Left lung (tissue), 4 donors: ENCODE measurements at regions not wholly inside any gene's neighbourhood (a gene's known extent, or its start where the extent isn't known, plus 50 kb on each side); places are given as distances from the start of the nearest gene placed in this dataset.

Experiments used
- ATAC-seq: fragments of 200-7000 bp; cut with Tn5 transposase; one replicate; pipeline ENCODE4 v1.9.1; 2020; ENCODE audit warnings: moderate library complexity
- DNase-seq, 4 donors: peaks; one replicate each; pipeline ENCODE4 v3.0.0-alpha.2; 2013 to 2020
- H3K27ac ChIP-seq, 2 donors: fragments of 200-600 bp; sonication (generic) in 1 of 2; one replicate each; pipeline versions ENCODE4 v1.5.0 to v1.8.0; 2020 to 2021
- H3K27me3 ChIP-seq, 2 donors: fragments of 200-600 bp; sonication (generic) in 1 of 2; one replicate each; pipeline versions ENCODE4 v1.5.0 to v1.8.0; 2020 to 2021
- H3K36me3 ChIP-seq, 2 donors: fragments of 200-600 bp; sonication (generic) in 1 of 2; one replicate each; pipeline versions ENCODE4 v1.5.0 to v1.8.0; 2020 to 2021
- H3K4me1 ChIP-seq, 2 donors: fragments of 200-600 bp; one replicate each; pipeline ENCODE4 v1.8.0; 2021
- H3K4me3 ChIP-seq, 2 donors: fragments of 200-600 bp; sonication (generic) in 1 of 2; one replicate each; pipeline versions ENCODE4 v1.5.0 to v1.8.0; 2020 to 2021; ENCODE audit warnings: mild to moderate bottlenecking in 1 of 2
- H3K9me3 ChIP-seq, 2 donors: fragments of 200-600 bp; sonication (generic) in 1 of 2; one replicate each; pipeline versions ENCODE4 v1.5.0 to v1.8.0; 2020 to 2021
- CTCF ChIP-seq, 2 donors: fragments of 200-600 bp; sonication (generic) in 1 of 2; IDR thresholded peaks; one replicate each; pipeline versions ENCODE4 v1.5.0 to v1.8.0; 2021; ENCODE audit warnings: antibody characterized with exemption in 2 of 2
- intact Hi-C, 2 donors: fragments of 100-400 bp; cut with DNase I; formaldehyde crosslinking; loops; one replicate each; pipeline versions ENCODE4 v1.11.2 to v1.14.2; 2022
- donor health status: DM: no; HTN: yes; CAD: no.
- donor health status: DM: no; HTN: no; CAD: no.

DNA sequence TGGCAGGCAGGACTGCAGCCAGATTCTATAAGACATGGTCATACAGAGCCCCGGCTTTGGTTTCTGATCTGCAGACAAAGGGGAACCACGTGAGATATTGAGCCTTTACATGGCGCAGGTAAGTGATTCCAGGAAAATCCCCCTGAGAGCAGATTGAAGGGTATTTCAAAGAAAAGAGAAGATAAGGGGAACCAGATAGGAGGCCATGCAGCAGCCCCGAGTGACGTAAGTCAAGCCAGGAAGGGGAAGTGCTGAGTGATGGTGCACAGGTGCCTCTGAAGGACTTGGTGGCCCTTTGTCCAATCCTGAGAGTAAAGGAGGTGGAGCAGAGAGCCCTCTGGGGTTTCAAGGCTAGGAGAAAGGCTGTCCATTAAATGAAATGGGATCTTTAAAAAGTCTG, 329.0 kb downstream of the ACTR3B start:
- H3K4me3 ChIP-seq: no peak overlapping the region
- no peak overlapping the region for H3K27ac ChIP-seq
- no peaks in the 10 kb centered on the region for H3K27me3 ChIP-seq
- TF ChIP-seq CTCF (IDR thresholded peaks at IDR 0.05): no peak
- no peak for DNase-seq
- ATAC-seq: no peak
- peaks cover 0 to 4% of the 10 kb centered on the region in 2 donors for H3K9me3 ChIP-seq
- no peaks in the 10 kb centered on the region for H3K4me1 ChIP-seq
- intact Hi-C loops: no loop called here
- no peaks in the 10 kb centered on the region for H3K36me3 ChIP-seq

DNA sequence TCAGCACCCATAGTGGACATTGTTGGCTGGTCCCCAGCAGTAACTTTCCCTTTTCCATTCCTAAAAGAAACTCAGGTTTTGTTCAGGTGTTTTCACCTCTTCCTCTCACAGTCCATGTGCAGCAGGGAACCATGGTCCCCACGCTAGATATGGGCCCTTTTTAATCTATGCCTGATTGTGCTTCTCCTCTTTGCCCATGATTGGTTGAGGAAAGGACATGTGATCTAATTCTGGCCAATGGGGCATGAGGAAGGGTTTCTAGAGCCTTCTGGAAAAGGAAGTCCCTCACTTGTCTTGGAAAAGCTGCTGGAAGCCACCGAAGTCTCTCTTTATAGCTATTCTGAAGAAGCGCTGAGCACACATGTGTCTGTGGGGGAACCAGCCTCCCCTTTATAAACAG, 330.7 kb downstream of the ACTR3B start:
- peaks cover 0 to 3% of the 10 kb centered on the region in 2 donors for H3K9me3 ChIP-seq
- DNase-seq (no peak), ATAC-seq (no peak)
- H3K4me1 ChIP-seq: no peaks in the 10 kb centered on the region
- no peaks in the 10 kb centered on the region for H3K27me3 ChIP-seq
- intact Hi-C loops: no loop called here
- no peak overlapping the region for H3K27ac ChIP-seq
- TF ChIP-seq CTCF (IDR thresholded peaks at IDR 0.05): no peak
- no peaks in the 10 kb centered on the region for H3K36me3 ChIP-seq
- H3K4me3 ChIP-seq: no peak overlapping the region

DNA sequence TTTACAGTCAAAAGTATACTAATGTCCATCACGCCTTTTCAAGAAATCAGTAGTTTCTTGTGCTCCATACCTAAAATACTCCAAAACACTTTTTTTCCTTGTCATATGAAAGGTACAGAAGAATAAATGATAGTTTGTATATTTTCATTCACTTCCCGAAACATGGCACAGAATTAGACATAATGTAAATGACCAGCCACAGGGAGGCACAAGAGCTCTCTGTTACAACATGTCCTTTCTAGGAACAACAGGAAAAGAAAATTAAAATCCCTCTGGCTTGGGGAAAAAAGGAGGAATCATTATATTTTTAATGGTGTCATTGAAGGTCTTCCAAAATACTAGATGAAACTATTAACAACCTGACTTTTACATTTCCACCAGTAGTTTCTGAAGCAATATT, 331.2 kb downstream of the ACTR3B start:
- H3K27ac ChIP-seq: no peak overlapping the region
- no peaks in the 10 kb centered on the region for H3K36me3 ChIP-seq
- TF ChIP-seq CTCF (IDR thresholded peaks at IDR 0.05): no peak
- no peak overlapping the region for H3K4me3 ChIP-seq
- peaks cover 0 to 3% of the 10 kb centered on the region in 2 donors for H3K9me3 ChIP-seq
- no peaks in the 10 kb centered on the region for H3K27me3 ChIP-seq
- ATAC-seq: no peak
- H3K4me1 ChIP-seq: no peaks in the 10 kb centered on the region
- no peak for DNase-seq
- intact Hi-C loops: no loop called here

DNA sequence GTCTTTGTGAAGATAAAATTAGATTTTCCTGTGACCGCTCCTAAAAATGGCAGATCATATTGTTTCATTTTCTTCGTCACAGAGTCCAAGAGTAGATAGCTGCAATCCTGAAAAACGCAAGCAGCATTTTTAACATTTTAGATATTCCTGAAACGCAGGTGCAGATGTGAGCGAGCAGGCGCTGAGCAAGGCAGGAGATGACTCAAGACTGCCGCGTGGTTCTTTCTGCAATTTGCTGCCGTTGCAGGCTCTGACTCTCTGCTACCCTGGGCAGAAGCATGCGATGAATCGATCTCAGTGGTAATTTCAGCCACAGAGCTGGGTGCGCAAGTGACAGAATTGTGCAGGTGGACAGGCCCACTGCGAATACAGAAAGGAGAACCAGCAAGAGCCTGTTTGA, 331.9 kb downstream of the ACTR3B start:
- intact Hi-C loops: no loop called here
- Histone ChIP-seq H3K9me3 (peaks cover 0 to 3% of the 10 kb centered on the region in 2 donors), H3K27me3 (no peaks in the 10 kb centered on the region), H3K4me3 (no peak overlapping the region), H3K36me3 (no peaks in the 10 kb centered on the region), H3K27ac (no peak overlapping the region), H3K4me1 (no peaks in the 10 kb centered on the region)
- DNase-seq (no peak), ATAC-seq (no peak)
- no peak for TF ChIP-seq CTCF (IDR thresholded peaks at IDR 0.05)

GRCh38 chr7:153097511-153098201, 338.1 kb downstream of the ACTR3B start:
- ATAC-seq: no peak
- Histone ChIP-seq H3K4me3 (no peak overlapping the region), H3K36me3 (no peaks in the 10 kb centered on the region), H3K27me3 (no peaks in the 10 kb centered on the region), H3K4me1 (no peaks in the 10 kb centered on the region), H3K9me3 (peaks cover 0 to 3% of the 10 kb centered on the region in 2 donors), H3K27ac (no peak overlapping the region)
- no peak for DNase-seq
- intact Hi-C loops: no loop called here
- TF ChIP-seq CTCF (IDR thresholded peaks at IDR 0.05): no peak
